ENCODE measurements at regions not wholly inside any gene's neighbourhood (a gene's known extent, or its start where the extent isn't known, plus 50 kb on each side); places are given as distances from the start of the nearest gene placed in this dataset.

GRCh38 chr20:55784036-55784435 is 221.3 kb downstream of the CBLN4 start:
- TF ChIP-seq CTCF (IDR thresholded peaks at IDR 0.05; ENCODE audit: poor library complexity) (no peak), EZH2 (IDR thresholded peaks at IDR 0.05; ENCODE audit: borderline replicate concordance) (no peak)
